NCI-H2227 treated with DMSO at 0.1 percent for 48 hours (cell line): ENCODE measurements at regions not wholly inside any gene's neighbourhood (a gene's known extent, or its start where the extent isn't known, plus 50 kb on each side); places are given as distances from the start of the nearest gene placed in this dataset.
A peak's percentile ranks its signal among the peaks of the same experiment; 100 is the strongest.
"Not testable (repeated sequence)": the region's sequence is repeated elsewhere in the genome, so short reads cannot be mapped to it uniquely, and the experiment has no call there.

Source experiments
- DNase-seq: peaks from one replicate; lab custom pipeline; 2025; lab: John Stamatoyannopoulos, UW

- DNase-seq = no peak
These were observed 443.7 kb upstream of the FGF16 start for GRCh38 chrX:77003530-77003929.

GRCh38 chrX:77003956-77004355, 443.2 kb upstream of the FGF16 start:
- DNase-seq = no peak

GRCh38 chrX:77009691-77010090, 437.5 kb upstream of the FGF16 start:
- DNase-seq = no peak

- DNase-seq = peak; percentile 59
These were observed 432.5 kb upstream of the FGF16 start for GRCh38 chrX:77014377-77015372.

- DNase-seq = no peak
These were observed 430.1 kb upstream of the FGF16 start for GRCh38 chrX:77017093-77017492.

- DNase-seq = peak; percentile 2
These were observed 400.9 kb upstream of the FGF16 start for GRCh38 chrX:77046180-77046810.

GRCh38 chrX:77060572-77060971, 386.6 kb upstream of the FGF16 start:
- DNase-seq = no peak

- DNase-seq = no peak
These were observed 386.2 kb upstream of the FGF16 start for GRCh38 chrX:77061022-77061421.

GRCh38 chrX:77061545-77061944, 385.6 kb upstream of the FGF16 start:
- DNase-seq = no peak

GRCh38 chrX:77065896-77066295, 381.3 kb upstream of the FGF16 start:
- no peak for DNase-seq

GRCh38 chrX:77070202-77070918, 376.8 kb upstream of the FGF16 start:
- DNase-seq = no peak

- no peak for DNase-seq
These were observed 370.3 kb upstream of the FGF16 start for GRCh38 chrX:77076896-77077295.

- not testable (repeated sequence) for DNase-seq
These were observed 366.0 kb upstream of the FGF16 start for GRCh38 chrX:77081237-77081636.

- DNase-seq = no peak
These were observed 361.8 kb upstream of the FGF16 start for GRCh38 chrX:77085372-77085771.

GRCh38 chrX:77087529-77088169, 359.5 kb upstream of the FGF16 start:
- no peak for DNase-seq

GRCh38 chrX:77088233-77088632, 359.0 kb upstream of the FGF16 start:
- no peak for DNase-seq

- no peak for DNase-seq
These were observed 332.7 kb upstream of the FGF16 start for GRCh38 chrX:77114501-77114900.

GRCh38 chrX:77118686-77119085, 328.5 kb upstream of the FGF16 start:
- DNase-seq = no peak

GRCh38 chrX:77119706-77120105, 327.5 kb upstream of the FGF16 start:
- DNase-seq = no peak

GRCh38 chrX:77123917-77124316, 323.3 kb upstream of the FGF16 start:
- not testable (repeated sequence) for DNase-seq

GRCh38 chrX:77127571-77127970, 319.6 kb upstream of the FGF16 start:
- not testable (repeated sequence) for DNase-seq

- DNase-seq = no peak
These were observed 303.3 kb upstream of the FGF16 start for GRCh38 chrX:77143907-77144306.
